ENCODE measurements at regions not wholly inside any gene's neighbourhood (a gene's known extent, or its start where the extent isn't known, plus 50 kb on each side); places are given as distances from the start of the nearest gene placed in this dataset.

GRCh38 chr22:22097727-22098228 lies 115.2 kb upstream of the TOP3B start:
- H3K27ac Mint-ChIP-seq (ENCODE audit: unreplicated experiment), result no peak overlapping the region
- H3K9me3 Mint-ChIP-seq (ENCODE audit: low read depth, unreplicated experiment), result no peaks in the 10 kb centered on the region
- H3K36me3 Mint-ChIP-seq (ENCODE audit: insufficient read depth, unreplicated experiment), result no peaks in the 10 kb centered on the region
- CTCF ChIA-PET, result interaction anchor here (1.2 kb wide), 1 partner anchor 104 kb away, joined by 3 read pairs; no protein-coding TSS in a partner anchor
- intact Hi-C loops (cut with micrococcal nuclease; ENCODE audit: unreplicated experiment), result no loop called here
- DNase-seq, result no peak
- BruUV-seq (replicated peaks), result no TSS peak
- no peak overlapping the region for H3K4me3 Mint-ChIP-seq (ENCODE audit: low read depth, unreplicated experiment)
- peaks cover 68% of the 10 kb centered on the region for H3K27me3 Mint-ChIP-seq (ENCODE audit: unreplicated experiment)
- TF ChIP-seq CTCF (IDR thresholded peaks at IDR 0.05; ENCODE audit: unreplicated experiment), result no peak
- H3K4me1 Mint-ChIP-seq (ENCODE audit: low read depth, unreplicated experiment), result no peaks in the 10 kb centered on the region

DNA sequence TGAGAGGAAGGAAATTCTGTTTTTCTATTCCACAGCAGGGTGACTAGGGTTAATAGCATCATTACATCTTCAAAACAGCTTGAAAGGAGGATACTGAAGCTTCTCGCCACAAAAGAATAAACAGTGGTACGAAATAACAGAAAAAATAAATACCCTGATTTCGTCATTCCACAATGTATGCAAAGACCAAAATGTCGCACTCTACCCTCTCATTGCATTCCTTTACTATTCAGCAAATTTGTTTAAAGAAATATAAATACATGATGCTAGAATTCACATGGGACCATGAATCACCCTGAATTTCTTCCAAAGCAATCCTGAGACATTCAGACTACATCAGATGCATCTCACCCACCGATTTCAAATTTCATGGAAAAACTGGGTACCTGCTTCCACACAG lies 112.3 kb upstream of the TOP3B start:
- no peak for TF ChIP-seq CTCF (IDR thresholded peaks at IDR 0.05; ENCODE audit: unreplicated experiment)
- BruUV-seq (replicated peaks), result no TSS peak
- Mint-ChIP-seq H3K4me3 (ENCODE audit: low read depth, unreplicated experiment) (no peak overlapping the region), H3K36me3 (ENCODE audit: insufficient read depth, unreplicated experiment) (no peaks in the 10 kb centered on the region), H3K9me3 (ENCODE audit: low read depth, unreplicated experiment) (no peaks in the 10 kb centered on the region), H3K27ac (ENCODE audit: unreplicated experiment) (no peak overlapping the region), H3K4me1 (ENCODE audit: low read depth, unreplicated experiment) (no peaks in the 10 kb centered on the region), H3K27me3 (ENCODE audit: unreplicated experiment) (peaks cover 91% of the 10 kb centered on the region)
- intact Hi-C loops (cut with micrococcal nuclease; ENCODE audit: unreplicated experiment), result no loop called here
- no peak for DNase-seq
- CTCF ChIA-PET, result no interaction called here

DNA sequence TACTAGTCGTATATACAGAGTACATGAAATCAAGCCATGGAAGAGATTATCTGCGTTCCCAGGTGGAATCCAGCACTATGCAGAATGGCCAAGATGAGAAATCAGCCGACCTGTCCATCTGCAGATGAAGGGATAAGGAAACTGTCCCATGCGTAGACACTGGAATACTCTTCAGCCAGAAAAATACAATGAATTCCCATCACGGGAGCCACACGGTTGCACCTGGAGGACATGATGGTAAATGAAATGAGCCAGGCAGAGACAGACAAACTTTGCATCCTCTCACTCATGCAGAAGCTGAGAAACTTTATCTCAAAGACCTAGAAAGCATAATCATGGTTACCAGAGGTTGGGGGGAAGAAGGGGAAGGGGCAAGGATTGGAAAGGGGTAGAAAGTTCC lies 111.9 kb upstream of the TOP3B start:
- Mint-ChIP-seq H3K4me3 (ENCODE audit: low read depth, unreplicated experiment) (no peak overlapping the region), H3K27me3 (ENCODE audit: unreplicated experiment) (peaks cover 91% of the 10 kb centered on the region), H3K36me3 (ENCODE audit: insufficient read depth, unreplicated experiment) (no peaks in the 10 kb centered on the region), H3K4me1 (ENCODE audit: low read depth, unreplicated experiment) (no peaks in the 10 kb centered on the region), H3K27ac (ENCODE audit: unreplicated experiment) (no peak overlapping the region), H3K9me3 (ENCODE audit: low read depth, unreplicated experiment) (no peaks in the 10 kb centered on the region)
- BruUV-seq (replicated peaks), result no TSS peak
- DNase-seq, result no peak
- intact Hi-C loops (cut with micrococcal nuclease; ENCODE audit: unreplicated experiment), result no loop called here
- CTCF ChIA-PET, result no interaction called here
- no peak for TF ChIP-seq CTCF (IDR thresholded peaks at IDR 0.05; ENCODE audit: unreplicated experiment)

- Mint-ChIP-seq H3K27ac (ENCODE audit: unreplicated experiment) (no peak overlapping the region), H3K27me3 (ENCODE audit: unreplicated experiment) (peaks cover 83% of the 10 kb centered on the region), H3K4me1 (ENCODE audit: low read depth, unreplicated experiment) (no peaks in the 10 kb centered on the region), H3K9me3 (ENCODE audit: low read depth, unreplicated experiment) (no peaks in the 10 kb centered on the region), H3K4me3 (ENCODE audit: low read depth, unreplicated experiment) (no peak overlapping the region), H3K36me3 (ENCODE audit: insufficient read depth, unreplicated experiment) (no peaks in the 10 kb centered on the region)
- no TSS peak for BruUV-seq (replicated peaks)
- CTCF ChIA-PET, result no interaction called here
- intact Hi-C loops (cut with micrococcal nuclease; ENCODE audit: unreplicated experiment), result no loop called here
- no peak for TF ChIP-seq CTCF (IDR thresholded peaks at IDR 0.05; ENCODE audit: unreplicated experiment)
- DNase-seq, result no peak
Observed at GRCh38 chr22:22093743-22094142, 111.2 kb upstream of the TOP3B start.

Measured in Calu3 (cell line).